Cardiac septum (tissue), 1 donor: ENCODE measurements at regions not wholly inside any gene's neighbourhood (a gene's known extent, or its start where the extent isn't known, plus 50 kb on each side); places are given as distances from the start of the nearest gene placed in this dataset.
"Not testable (repeated sequence)": the region's sequence is repeated elsewhere in the genome, so short reads cannot be mapped to it uniquely, and the experiment has no call there.

ENCODE experiments used
- DNase-seq: peaks from one replicate; pipeline ENCODE4 v3.0.0-alpha.2; 2020; ENCODE audit warnings: low spot score
- intact Hi-C: fragments of 100-400 bp; cut with DNase I; formaldehyde crosslinking; loops from one replicate; pipeline ENCODE4 v1.14.0; 2022
- donor health status: DM: no; HTN: no; CAD: no.

DNA sequence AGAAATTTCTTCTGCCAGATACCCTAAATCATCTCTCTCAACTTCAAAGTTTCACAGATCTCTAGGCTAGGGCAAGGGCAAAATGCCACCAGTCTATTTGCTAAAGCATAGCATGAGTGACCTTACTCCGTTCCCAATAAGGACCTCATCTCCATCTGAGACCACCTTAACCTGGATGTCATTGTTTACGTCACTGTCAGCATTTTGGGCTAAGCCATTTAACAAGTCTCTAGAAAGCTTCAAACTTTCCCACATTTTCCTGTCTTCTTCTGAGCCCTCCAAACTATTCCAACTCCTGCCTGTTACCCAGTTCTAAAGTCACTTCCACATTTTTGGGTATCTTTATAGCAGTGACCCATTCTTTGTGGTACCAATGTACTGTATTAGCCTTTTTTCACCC, 259.2 kb upstream of the KITLG start:
- intact Hi-C loops, result no loop called here
- no peak for DNase-seq

DNA sequence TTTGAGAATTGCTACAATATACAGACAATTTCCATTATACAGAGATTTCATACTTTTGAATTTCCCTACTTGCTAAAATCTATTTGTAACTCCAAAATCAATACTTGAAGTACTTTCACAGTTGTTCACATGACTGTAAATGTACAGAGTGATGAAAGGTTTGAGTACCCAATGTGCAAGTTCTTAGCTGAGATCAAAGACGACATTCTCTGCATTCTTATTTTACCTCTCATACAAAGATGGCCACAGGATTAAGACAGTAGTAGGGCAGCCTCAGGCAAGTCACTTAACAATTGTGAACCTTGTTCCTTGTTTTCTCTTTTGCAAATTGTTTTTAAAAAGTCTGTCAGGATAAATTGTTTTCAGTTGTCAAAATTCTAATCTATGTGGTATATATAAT, 255.9 kb upstream of the KITLG start:
- intact Hi-C loops, result no loop called here
- DNase-seq, result no peak

DNA sequence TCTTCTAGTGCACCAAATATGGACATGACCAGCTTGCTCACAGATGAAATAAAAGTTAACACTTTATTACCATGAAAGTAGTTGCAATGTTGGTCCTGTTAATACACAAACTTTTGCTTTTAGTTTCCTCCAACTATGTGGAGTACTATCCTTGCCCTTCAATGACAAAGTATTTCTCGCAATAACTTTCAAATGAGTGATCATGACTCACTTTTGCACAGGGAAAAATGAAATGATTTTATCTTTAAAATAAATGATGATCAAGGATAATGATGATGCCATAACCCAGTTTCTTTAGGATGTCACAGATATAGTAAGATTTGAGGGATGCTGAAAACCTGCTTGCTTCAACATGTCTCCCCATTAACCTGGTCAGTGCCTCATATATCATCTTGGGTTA, 254.0 kb upstream of the KITLG start:
- DNase-seq, result no peak
- intact Hi-C loops, result no loop called here

DNA sequence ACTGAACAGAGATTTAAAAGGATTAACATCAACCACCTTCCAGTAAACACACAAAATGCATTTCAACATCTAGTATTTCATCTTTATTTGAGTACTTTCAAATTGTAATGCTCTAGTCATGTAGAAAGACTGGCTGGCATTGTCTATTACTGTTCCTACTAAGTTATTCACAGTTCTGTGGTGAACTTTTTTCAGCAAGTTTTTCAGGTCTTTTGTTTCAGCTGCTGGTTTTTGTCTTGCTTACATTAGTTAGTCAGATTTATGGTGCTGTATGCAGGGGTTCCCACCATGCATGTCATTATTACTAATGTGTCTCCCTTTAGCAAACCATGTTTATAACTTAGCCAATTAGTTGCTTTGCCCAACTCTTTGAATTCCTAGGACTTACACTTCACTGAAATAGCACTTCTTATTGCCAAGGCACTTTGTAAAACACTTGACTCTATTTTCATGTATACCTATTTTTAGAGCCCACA, 253.4 kb upstream of the KITLG start:
- intact Hi-C loops, result no loop called here
- no peak for DNase-seq

DNA sequence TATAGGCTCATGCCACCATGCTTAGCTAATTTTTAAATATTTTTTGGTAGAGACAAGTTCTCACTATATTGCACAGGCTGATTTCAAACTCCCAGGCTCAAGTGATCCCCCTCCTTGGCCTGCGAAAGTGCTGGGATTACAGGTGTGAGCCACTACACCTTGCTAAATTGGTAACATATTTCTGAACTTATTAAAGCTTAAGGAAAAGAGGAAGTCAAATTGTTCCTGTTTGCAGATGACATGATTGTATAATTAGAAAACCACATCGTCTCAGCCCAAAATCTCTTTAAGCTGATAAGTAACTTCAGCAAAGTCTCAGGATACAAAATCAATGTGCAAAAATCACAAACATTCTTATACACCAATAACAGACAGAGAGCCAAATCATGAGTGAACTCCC, 248.3 kb upstream of the KITLG start:
- DNase-seq, intact Hi-C loops: not testable (repeated sequence)

DNA sequence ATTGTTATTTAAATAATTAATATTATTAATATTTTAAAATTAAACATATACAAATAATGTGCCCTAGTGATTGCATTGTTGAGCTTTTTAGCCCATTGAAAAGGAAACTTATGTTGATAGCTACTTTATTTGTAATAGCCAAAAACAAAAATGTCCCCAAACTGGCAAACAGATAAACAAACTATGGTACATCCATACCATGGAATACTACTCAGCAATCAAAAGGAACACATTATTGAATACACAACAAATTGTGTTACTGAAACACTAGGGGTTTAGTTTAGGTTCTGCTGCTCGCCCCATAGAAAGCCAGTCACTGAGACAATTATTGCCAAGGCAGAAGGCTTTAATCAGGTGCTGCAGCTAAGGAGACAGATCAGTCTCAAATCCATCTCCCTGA, 239.7 kb upstream of the KITLG start:
- intact Hi-C loops, result no loop called here
- no peak for DNase-seq

DNA sequence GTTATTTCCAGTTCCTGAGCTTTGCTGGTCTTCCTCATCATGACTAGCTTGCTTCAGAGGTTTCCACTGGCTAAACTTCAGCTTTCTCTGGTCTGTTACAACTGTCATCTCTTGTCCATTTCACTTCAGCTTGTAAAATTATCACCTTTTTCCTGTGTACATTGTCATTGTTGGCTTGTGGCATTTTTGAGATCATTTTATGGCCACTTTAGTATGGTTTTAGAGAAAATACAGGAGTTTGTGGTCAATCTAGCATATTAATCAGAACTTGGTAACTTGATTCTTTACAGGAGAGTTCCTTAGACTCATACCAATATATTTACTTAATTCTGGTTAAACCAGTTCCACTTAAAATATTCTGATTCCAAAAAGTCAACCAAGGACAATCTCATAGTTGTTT, 235.9 kb upstream of the KITLG start:
- intact Hi-C loops, result no loop called here

DNA sequence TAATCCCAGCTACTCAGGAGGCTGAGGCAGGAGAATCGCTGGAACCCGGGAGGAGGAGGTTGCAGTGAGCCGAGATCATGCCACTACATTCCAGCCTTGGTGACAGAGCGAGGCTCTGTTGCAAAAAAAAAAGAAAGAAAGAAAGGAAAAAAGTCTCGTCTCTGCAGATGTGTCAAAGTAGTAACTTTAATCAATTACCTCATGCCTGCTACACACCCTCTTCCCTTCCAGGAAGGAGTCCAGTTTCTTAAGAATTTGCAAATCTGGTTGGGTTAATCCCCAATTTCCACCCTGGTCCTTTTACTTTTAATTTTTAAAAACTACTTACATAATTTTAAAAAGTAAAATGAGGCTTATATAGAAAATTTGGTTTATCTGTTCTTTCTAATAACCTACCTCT, 234.5 kb upstream of the KITLG start:
- intact Hi-C loops, result no loop called here

More for the DNA sequence above, 235.9 kb upstream of the KITLG start:
- DNase-seq, result no peak

DNA sequence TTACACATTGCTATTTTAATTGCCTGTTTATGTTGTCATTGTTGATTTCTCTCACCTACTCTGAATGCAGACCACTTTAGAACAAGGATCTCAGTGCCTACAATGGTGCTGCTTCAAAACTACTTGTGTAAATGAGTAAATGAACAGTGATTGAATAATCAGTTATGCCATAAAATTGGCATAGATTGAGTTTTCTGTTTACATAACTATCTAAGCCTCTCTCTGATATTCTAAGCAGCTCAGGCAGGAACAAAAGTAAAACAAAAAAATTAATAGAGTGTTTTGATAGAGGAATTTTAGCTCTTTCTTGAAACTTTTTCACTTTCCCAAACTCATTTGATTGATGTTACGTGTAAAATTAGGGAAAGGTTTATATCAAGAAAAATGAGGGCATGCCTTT, 232.3 kb upstream of the KITLG start:
- no peak for DNase-seq
- intact Hi-C loops, result no loop called here

More for the DNA sequence above, 234.5 kb upstream of the KITLG start:
- no peak for DNase-seq

DNA sequence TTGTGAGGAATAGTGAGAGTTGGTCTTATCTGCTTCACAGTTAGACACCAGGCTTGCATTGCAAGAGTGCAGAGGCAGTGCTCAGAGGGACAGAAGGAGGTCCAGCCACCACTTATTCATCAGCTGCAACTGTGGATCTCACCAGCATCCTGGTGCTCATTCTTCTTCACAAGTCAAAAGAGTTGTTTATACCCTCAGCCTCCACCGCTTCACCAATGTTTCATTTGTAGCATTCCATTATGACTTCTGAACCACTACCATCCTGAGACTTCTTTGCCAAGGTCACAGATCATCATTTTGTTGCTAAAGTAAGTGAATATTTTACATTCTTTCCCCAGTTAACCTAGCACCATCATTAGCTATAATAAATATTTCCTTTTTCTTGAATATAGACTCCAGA, 230.5 kb upstream of the KITLG start:
- intact Hi-C loops, result no loop called here
- no peak for DNase-seq

DNA sequence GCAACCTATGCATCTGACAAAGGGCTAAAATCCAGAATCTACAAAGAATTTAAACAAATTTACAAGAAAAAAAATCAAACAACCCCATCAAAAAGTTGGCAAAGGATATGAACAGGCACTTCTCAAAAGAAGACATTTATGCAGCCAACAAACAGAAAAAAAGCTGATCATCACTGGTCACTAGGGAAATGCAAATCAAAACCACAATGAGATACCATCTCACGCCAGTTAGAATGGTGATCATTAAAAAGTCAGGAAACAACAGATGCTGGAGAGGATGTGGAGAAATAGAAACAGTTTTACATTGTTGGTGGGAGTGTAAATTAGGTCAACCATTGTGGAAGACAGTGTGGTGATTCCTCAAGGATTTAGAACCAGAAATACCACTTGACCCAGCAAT, 229.6 kb upstream of the KITLG start:
- DNase-seq, intact Hi-C loops: not testable (repeated sequence)

DNA sequence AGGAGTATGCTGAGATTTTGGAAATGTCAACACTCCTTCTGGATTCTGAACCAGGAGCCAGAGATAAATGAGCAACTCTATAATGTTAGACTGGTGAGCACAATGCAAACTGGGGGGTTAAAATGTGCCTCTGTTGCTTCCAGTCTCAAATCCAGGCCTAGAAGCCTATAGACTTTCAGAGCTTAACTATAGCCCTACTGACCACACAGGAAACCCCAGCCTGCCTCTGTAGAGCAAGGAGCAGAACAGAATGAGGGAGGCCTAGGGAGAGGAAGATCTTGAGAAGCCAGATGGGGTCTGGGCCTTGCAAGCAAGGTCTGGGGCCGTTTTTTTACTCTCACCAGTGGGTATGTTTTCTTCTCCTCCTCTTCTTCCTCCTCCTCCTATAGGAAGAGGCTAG, 225.4 kb upstream of the KITLG start:
- intact Hi-C loops, result no loop called here
- DNase-seq, result no peak

DNA sequence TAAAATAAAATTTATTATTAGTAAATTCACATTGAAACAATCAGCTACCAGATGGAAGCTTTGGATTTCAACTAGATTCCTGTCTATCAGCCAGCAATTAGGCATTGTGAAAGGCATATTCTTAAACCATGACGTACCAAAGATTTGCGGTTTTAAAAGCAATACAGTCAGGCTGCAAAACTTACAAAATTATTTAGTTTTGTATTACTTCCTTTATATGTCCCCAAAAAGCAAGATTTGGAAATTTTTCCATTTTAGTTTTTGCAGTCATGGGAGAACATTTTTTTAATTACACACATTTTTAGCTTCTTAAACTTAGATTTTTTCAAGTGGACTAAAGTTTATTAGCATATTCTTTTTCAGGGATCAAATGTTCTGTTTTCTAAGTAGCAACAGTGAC, 225.0 kb upstream of the KITLG start:
- DNase-seq, result no peak
- intact Hi-C loops, result no loop called here

DNA sequence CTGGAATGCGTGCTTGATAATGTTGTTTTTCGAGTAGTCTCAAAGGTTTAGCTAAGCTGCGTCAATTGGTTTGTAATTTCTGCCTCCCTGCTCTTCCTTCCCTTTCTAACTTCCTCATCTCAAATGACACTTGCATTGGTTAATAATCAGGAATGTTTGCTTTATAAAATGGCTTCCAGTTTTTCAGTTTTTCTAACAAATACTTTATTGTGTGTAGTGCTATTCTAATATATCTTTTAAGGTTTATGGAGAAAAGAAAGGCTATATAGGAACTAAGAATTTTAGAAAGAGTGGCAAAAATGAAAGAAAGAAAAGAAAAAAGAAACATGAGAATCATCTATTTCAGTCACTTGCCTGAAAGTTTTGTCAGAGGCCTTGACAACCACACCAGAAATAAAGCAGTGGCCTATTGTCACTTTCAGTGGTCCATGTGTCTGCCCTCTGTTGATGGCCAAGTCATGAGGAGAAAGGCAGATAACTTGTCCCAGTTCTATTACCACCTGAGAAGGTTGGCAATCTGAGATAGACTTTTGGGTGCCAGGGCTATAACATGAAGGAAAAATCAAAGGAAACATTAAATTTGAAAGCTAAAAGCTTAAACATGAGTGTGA, 221.9 kb upstream of the KITLG start:
- intact Hi-C loops, result no loop called here
- no peak for DNase-seq

DNA sequence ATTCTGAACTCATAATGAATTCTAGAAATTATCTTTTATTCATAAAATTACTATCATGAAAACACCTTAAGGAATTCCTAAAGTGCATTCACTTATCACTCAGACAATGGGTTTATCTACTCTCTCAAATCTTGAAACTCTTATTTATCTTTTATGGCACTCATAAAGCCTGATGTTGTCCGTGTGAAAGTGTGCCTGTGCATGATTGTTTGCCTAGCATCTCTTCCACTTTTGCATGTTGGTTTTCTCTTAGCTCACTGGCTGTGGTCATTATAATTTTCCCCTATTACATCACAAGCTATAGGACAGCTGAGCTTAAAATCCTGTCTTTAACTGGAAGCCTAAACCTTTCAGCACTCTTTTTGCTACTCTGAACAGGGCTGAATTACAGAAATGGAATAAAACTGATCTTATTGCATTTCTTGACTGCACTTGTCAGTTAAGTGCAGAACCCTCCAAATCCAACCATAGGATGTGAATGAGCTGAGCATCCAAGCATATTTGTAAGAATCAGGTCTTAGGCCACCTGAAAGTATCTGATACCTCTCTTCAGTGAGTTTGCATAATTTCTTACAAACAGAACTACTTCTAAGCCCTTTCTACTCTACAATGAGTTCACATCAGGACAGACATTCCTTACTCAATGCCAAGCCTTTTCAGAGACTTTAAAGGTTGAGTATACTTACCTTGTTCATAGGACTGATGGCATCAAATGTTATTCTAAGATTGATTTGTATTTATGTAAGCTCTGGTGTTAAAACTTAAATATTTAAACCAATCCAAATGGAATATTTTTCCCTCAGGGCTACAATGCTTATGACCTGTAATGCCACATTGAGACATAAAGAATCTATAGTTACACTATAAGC, 221.2 kb upstream of the KITLG start:
- intact Hi-C loops, result no loop called here
- no peak for DNase-seq

DNA sequence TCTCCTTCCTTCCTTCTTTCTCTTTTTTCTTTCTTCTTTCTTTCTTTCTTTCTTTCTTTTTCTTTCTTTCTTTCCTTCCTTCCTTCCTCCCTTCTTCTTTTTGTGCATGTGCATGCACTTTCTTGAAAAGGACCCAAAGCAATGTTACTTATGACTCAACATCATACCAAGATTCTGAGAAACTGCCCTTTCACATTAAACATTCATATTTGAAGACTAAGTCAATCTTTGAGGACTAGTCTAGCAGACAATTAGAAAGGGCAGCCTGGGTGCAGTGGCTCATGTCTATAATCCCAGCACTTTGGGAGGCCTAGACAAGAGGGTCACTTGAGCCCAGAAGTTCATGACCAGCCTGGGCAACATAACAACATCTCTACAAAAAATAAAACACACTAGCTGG, 212.8 kb upstream of the KITLG start:
- DNase-seq, result no peak
- intact Hi-C loops, result no loop called here

DNA sequence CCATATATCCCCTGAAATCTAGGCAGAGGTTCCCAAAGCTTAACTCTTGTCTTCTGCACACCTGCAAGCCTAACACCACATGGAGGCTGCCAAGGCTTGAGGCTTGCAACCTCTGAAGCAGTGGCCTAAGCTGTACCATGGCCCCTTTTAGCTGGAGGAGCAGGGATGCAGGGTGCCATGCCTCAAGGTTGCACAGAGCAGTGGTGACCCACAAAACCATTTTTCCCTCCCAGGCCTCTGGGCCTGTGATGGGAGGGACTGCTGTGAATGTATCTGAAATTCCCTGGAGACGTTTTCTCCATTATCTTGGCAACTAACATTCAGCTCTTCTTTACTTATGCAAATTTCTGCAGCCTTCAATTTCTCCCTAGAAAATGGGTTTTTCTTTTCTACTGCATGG, 210.0 kb upstream of the KITLG start:
- intact Hi-C loops, result no loop called here
- DNase-seq, result no peak

DNA sequence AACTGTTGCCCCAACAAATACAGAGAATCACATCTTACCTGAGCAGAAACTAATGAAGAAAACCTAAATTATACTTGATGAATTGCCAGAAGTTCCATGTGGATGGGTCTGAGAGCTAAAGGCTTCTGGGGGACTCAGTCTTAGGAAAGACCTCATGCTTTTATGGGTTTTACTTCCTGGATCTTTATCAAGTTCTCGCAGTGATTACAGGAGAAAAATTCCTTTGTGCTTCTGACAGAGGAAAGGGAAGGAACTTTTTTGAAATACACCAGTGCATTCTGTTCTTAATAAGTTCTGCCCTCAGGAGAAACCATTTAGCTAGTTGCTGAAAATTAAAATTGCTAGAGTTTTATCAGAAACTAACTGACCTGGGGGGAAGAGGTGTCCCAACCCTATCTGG, 203.9 kb upstream of the KITLG start:
- DNase-seq, result no peak
- intact Hi-C loops, result no loop called here

DNA sequence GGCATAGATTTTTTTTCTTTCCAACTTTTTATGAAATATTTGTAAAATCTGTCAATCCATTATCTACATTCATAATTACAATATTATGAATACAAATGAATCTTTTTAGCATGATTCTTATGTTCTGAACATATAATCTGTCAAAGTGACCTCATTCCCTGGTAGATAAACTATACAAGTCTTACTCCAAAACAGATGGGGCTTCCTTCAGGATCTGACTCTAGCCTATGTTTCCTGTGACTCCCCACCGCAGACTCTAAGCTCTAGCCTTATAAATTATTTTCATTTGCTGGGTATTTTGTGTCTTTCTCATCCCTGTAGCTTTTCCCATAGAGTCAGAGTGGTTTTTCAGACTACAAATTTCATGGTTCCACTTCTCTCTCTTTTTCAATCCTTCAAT, 202.1 kb upstream of the KITLG start:
- no peak for DNase-seq
- intact Hi-C loops, result no loop called here

DNA sequence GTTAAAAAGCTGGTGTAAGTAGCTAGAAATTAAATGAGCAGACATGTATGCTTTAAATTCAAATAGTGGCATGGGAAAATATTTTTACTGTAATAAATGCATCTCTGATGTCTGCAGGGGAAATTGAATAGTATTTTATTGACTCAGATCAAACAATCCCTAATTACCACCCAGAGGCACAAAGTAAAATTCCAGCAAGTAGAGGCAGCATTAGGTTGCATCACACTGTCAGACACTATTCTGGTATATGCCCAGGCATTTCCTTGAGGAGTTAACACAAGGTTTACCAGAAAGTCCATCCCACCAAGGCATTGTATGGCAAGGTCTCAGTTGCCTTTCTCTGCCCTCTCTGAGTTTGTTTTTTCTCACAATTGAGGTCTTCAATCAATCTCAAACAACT, 201.6 kb upstream of the KITLG start:
- intact Hi-C loops, result no loop called here
- DNase-seq, result no peak

DNA sequence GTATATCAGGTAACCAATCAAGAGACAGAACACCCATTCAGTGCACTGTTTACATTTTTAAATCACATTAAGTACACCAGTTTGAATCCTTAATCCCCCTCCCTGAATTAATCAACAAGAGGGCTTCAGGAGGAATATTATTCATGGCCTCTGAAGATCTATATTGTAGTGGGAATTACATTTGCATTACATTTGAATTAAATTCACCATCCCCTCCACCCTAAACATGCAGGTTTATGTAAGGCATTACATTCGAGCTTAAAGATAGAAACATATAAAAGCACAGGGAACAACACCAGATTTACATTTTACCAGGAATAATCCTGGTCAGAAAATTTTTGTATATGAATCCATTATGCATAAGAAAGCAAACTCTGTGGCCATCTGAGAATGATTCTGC, 197.8 kb upstream of the KITLG start:
- DNase-seq, result no peak
- intact Hi-C loops, result no loop called here
